ENCODE measurements at regions not wholly inside any gene's neighbourhood (a gene's known extent, or its start where the extent isn't known, plus 50 kb on each side); places are given as distances from the start of the nearest gene placed in this dataset.
A peak's percentile ranks its signal among the peaks of the same experiment; 100 is the strongest.
"Not testable (repeated sequence)": the region's sequence is repeated elsewhere in the genome, so short reads cannot be mapped to it uniquely, and the experiment has no call there.

- DNase-seq = not testable (repeated sequence)
These were observed 208.1 kb downstream of the SLC38A4 start for GRCh38 chr12:46617737-46618136.

- no peak for DNase-seq
These were observed 208.6 kb downstream of the SLC38A4 start for GRCh38 chr12:46617167-46617566.

- no peak for DNase-seq
These were observed 215.0 kb downstream of the SLC38A4 start for GRCh38 chr12:46610754-46611153.

- no peak for DNase-seq
These were observed 216.1 kb downstream of the SLC38A4 start for GRCh38 chr12:46609674-46610073.

GRCh38 chr12:46609273-46609623 lies 216.5 kb downstream of the SLC38A4 start:
- peak in 1 of 2 donors; percentile 22 for DNase-seq

- no peak for DNase-seq
These were observed 217.1 kb downstream of the SLC38A4 start for GRCh38 chr12:46608431-46609272.

- no peak for DNase-seq
These were observed 221.1 kb downstream of the SLC38A4 start for GRCh38 chr12:46604684-46605083.

GRCh38 chr12:46603776-46604456 lies 221.9 kb downstream of the SLC38A4 start:
- no peak for DNase-seq

- DNase-seq = no peak
These were observed 223.3 kb downstream of the SLC38A4 start for GRCh38 chr12:46602474-46602873.

GRCh38 chr12:46590991-46591703 lies 218.6 kb upstream of the SLC38A2 start:
- no peak for DNase-seq

- DNase-seq = peak; percentile 40 to 47
These were observed 213.5 kb upstream of the SLC38A2 start for GRCh38 chr12:46585854-46586621.

- DNase-seq = not testable (repeated sequence)
These were observed 211.5 kb upstream of the SLC38A2 start for GRCh38 chr12:46584098-46584497.

GRCh38 chr12:46581990-46582389 lies 209.4 kb upstream of the SLC38A2 start:
- not testable (repeated sequence) for DNase-seq

- DNase-seq = no peak
These were observed 207.9 kb upstream of the SLC38A2 start for GRCh38 chr12:46580445-46580844.

GRCh38 chr12:46579474-46579873 lies 206.9 kb upstream of the SLC38A2 start:
- no peak for DNase-seq

GRCh38 chr12:46578190-46578982 lies 205.8 kb upstream of the SLC38A2 start:
- DNase-seq = no peak

- DNase-seq = no peak
These were observed 204.6 kb upstream of the SLC38A2 start for GRCh38 chr12:46577063-46577776.

GRCh38 chr12:46574847-46575246 lies 202.3 kb upstream of the SLC38A2 start:
- DNase-seq = no peak

- no peak for DNase-seq
These were observed 200.7 kb upstream of the SLC38A2 start for GRCh38 chr12:46573347-46573658.

- no peak for DNase-seq
These were observed 200.2 kb upstream of the SLC38A2 start for GRCh38 chr12:46572644-46573346.

- DNase-seq = no peak
These were observed 199.0 kb upstream of the SLC38A2 start for GRCh38 chr12:46571608-46572007.
